ENCODE measurements at regions not wholly inside any gene's neighbourhood (a gene's known extent, or its start where the extent isn't known, plus 50 kb on each side); places are given as distances from the start of the nearest gene placed in this dataset.
"Not testable (repeated sequence)": the region's sequence is repeated elsewhere in the genome, so short reads cannot be mapped to it uniquely, and the experiment has no call there.

DNA sequence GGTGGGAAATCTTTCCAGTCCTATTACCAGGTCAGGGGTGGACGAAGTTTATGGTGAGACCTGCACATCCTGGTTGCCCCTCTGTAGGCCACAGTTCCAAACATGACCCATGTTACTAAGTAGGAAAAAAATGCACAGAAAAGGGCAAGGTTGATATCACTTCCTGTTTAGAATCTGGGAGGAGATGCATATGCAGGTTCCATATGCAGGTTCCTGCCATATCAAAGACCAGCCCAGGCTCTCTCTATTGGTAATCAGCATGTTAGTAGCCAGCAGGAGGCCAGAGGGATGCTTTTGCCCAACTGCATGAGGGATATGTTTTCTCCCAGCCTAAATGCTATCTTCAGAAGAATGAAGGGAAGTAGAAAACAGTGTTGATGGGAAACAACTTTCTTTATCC lies 657.2 kb downstream of the ANKRD50 start:
- Histone ChIP-seq H3K36me3 (ENCODE audit: control insufficient read depth in 2 of 2, insufficient read depth in 2 of 2, low read length in 1 of 2) (no peaks in the 10 kb centered on the region), H3K27me3 (ENCODE audit: control insufficient read depth in 1 of 2, insufficient read depth in 2 of 2, low read length in 2 of 2) (no peaks in the 10 kb centered on the region), H3K9me3 (ENCODE audit: control insufficient read depth in 2 of 2, insufficient read depth in 1 of 2, low read depth in 1 of 2, low read length in 1 of 2) (no peaks in the 10 kb centered on the region), H3K4me3 (ENCODE audit: low read depth in 1 of 2, low read length in 2 of 2) (no peak overlapping the region), H3K4me1 (ENCODE audit: control insufficient read depth in 2 of 2, insufficient read depth in 2 of 2, low read length in 1 of 2) (no peaks in the 10 kb centered on the region), H3K27ac (ENCODE audit: low read depth in 2 of 2, low read length in 1 of 2) (no peak overlapping the region)
- 76 to 84% methylated on average over 1 of the region's 1 CpG for WGBS, 2 donors

- no peak overlapping the region for H3K4me3 ChIP-seq (ENCODE audit: low read depth in 1 of 2, low read length in 2 of 2)
Observed at GRCh38 chr4:124055896-124056295, 656.6 kb downstream of the ANKRD50 start.

DNA sequence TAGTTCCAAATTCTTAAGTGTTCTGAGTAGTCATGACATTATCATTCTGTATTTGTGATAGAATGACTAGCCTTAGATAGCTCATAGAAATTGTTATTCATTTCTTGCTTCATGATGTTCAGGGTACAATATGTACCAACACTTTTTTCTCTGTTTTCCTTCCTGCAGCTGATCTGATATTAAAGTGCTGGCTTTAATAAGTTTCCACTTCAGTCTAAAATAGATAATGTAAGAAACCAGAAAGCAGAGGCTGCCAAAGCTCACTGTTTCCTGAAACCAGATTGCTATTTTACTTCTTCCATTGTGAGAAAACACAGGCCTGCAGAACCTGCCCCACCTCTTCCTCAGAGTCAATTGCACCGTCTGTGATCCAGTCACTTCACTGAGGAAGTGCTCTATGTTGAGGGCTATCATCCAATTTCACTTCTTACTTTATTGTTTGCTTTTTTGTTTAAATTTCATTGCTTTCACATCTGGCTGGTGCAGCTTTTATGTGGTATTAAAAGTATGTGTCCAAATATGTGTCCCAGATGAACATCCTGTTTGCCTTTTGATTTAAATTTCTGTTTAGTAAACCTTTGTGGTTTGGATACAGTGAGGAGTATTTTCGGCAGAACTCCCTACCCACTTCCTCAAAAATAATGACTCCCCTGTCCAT lies 652.1 kb downstream of the ANKRD50 start:
- no peaks in the 10 kb centered on the region for H3K36me3 ChIP-seq (ENCODE audit: control insufficient read depth in 2 of 2, insufficient read depth in 2 of 2, low read length in 1 of 2)
- no peak overlapping the region for H3K4me3 ChIP-seq (ENCODE audit: low read depth in 1 of 2, low read length in 2 of 2)
- H3K9me3 ChIP-seq (ENCODE audit: control insufficient read depth in 2 of 2, insufficient read depth in 1 of 2, low read depth in 1 of 2, low read length in 1 of 2) = no peaks in the 10 kb centered on the region
- WGBS, 2 donors = 23 to 25% methylated on average over 2 of the region's 2 CpGs
- H3K27me3 ChIP-seq (ENCODE audit: control insufficient read depth in 1 of 2, insufficient read depth in 2 of 2, low read length in 2 of 2) = no peaks in the 10 kb centered on the region
- peaks cover 0 to 2% of the 10 kb centered on the region in 2 donors for H3K4me1 ChIP-seq (ENCODE audit: control insufficient read depth in 2 of 2, insufficient read depth in 2 of 2, low read length in 1 of 2)
- peak overlapping the region; percentile 29 to 41 for H3K27ac ChIP-seq (ENCODE audit: low read depth in 2 of 2, low read length in 1 of 2)

More at GRCh38 chr4:124055896-124056295, 656.6 kb downstream of the ANKRD50 start:
- H3K27me3 ChIP-seq (ENCODE audit: control insufficient read depth in 1 of 2, insufficient read depth in 2 of 2, low read length in 2 of 2) = no peaks in the 10 kb centered on the region
- H3K36me3 ChIP-seq (ENCODE audit: control insufficient read depth in 2 of 2, insufficient read depth in 2 of 2, low read length in 1 of 2) = no peaks in the 10 kb centered on the region
- H3K27ac ChIP-seq (ENCODE audit: low read depth in 2 of 2, low read length in 1 of 2) = no peak overlapping the region
- no peaks in the 10 kb centered on the region for H3K4me1 ChIP-seq (ENCODE audit: control insufficient read depth in 2 of 2, insufficient read depth in 2 of 2, low read length in 1 of 2)
- no peaks in the 10 kb centered on the region for H3K9me3 ChIP-seq (ENCODE audit: control insufficient read depth in 2 of 2, insufficient read depth in 1 of 2, low read depth in 1 of 2, low read length in 1 of 2)

DNA sequence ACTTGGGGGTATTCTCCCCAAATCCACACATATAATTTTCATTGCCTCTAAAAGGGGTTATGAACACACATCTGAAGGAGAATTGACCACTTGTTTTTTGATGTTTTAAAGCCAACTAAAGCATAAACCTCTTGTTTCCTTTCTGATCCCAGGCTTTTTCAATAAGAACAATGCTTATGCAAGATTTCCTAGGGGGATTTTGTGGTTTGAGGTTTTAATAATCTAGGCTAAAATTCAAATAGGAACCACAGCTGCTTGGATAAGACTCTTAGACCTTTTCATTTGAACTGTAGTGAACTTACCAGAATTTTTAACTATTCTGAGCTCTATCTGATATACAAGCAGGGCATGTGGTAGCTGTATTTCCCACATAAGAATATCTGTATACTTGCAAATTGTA lies 651.1 kb downstream of the ANKRD50 start:
- Histone ChIP-seq H3K27ac (ENCODE audit: low read depth in 2 of 2, low read length in 1 of 2) (no peak overlapping the region), H3K4me1 (ENCODE audit: control insufficient read depth in 2 of 2, insufficient read depth in 2 of 2, low read length in 1 of 2) (peaks cover 0 to 2% of the 10 kb centered on the region in 2 donors), H3K36me3 (ENCODE audit: control insufficient read depth in 2 of 2, insufficient read depth in 2 of 2, low read length in 1 of 2) (no peaks in the 10 kb centered on the region), H3K27me3 (ENCODE audit: control insufficient read depth in 1 of 2, insufficient read depth in 2 of 2, low read length in 2 of 2) (no peaks in the 10 kb centered on the region), H3K4me3 (ENCODE audit: low read depth in 1 of 2, low read length in 2 of 2) (no peak overlapping the region), H3K9me3 (ENCODE audit: control insufficient read depth in 2 of 2, insufficient read depth in 1 of 2, low read depth in 1 of 2, low read length in 1 of 2) (no peaks in the 10 kb centered on the region)

GRCh38 chr4:124065422-124065821 lies 647.1 kb downstream of the ANKRD50 start:
- no peaks in the 10 kb centered on the region for H3K27me3 ChIP-seq (ENCODE audit: control insufficient read depth in 1 of 2, insufficient read depth in 2 of 2, low read length in 2 of 2)
- H3K27ac ChIP-seq (ENCODE audit: low read depth in 2 of 2, low read length in 1 of 2) = no peak overlapping the region
- H3K4me1 ChIP-seq (ENCODE audit: control insufficient read depth in 2 of 2, insufficient read depth in 2 of 2, low read length in 1 of 2) = peaks cover 0 to 2% of the 10 kb centered on the region in 2 donors
- H3K36me3 ChIP-seq (ENCODE audit: control insufficient read depth in 2 of 2, insufficient read depth in 2 of 2, low read length in 1 of 2) = no peaks in the 10 kb centered on the region
- H3K4me3 ChIP-seq (ENCODE audit: low read depth in 1 of 2, low read length in 2 of 2) = no peak overlapping the region
- H3K9me3 ChIP-seq (ENCODE audit: control insufficient read depth in 2 of 2, insufficient read depth in 1 of 2, low read depth in 1 of 2, low read length in 1 of 2) = no peaks in the 10 kb centered on the region

DNA sequence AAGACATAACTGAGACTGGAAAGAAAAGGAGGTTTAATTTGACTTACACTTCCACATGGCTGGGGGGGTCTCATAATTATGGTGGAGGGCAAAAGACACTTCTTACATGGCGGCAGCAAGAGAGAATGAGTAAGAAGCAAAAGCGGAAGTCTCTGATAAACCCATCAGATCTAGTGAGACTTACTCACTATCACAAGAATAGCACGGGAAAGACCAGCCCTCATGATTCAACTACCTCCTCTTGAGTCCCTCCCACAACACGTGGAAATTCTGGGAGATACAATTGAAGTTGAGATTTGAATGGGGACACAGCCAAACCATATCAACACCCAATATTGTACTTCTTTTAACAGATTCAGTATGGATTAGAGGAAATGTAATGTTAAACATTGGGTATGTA lies 646.6 kb downstream of the ANKRD50 start:
- Histone ChIP-seq H3K36me3 (ENCODE audit: control insufficient read depth in 2 of 2, insufficient read depth in 2 of 2, low read length in 1 of 2) (no peaks in the 10 kb centered on the region), H3K27ac (ENCODE audit: low read depth in 2 of 2, low read length in 1 of 2) (no peak overlapping the region), H3K27me3 (ENCODE audit: control insufficient read depth in 1 of 2, insufficient read depth in 2 of 2, low read length in 2 of 2) (no peaks in the 10 kb centered on the region), H3K9me3 (ENCODE audit: control insufficient read depth in 2 of 2, insufficient read depth in 1 of 2, low read depth in 1 of 2, low read length in 1 of 2) (no peaks in the 10 kb centered on the region), H3K4me3 (ENCODE audit: low read depth in 1 of 2, low read length in 2 of 2) (no peak overlapping the region), H3K4me1 (ENCODE audit: control insufficient read depth in 2 of 2, insufficient read depth in 2 of 2, low read length in 1 of 2) (peaks cover 0 to 2% of the 10 kb centered on the region in 2 donors)
- 84 to 90% methylated on average over 4 of the region's 4 CpGs for whole genome bisulfite sequencing, 2 donors

DNA sequence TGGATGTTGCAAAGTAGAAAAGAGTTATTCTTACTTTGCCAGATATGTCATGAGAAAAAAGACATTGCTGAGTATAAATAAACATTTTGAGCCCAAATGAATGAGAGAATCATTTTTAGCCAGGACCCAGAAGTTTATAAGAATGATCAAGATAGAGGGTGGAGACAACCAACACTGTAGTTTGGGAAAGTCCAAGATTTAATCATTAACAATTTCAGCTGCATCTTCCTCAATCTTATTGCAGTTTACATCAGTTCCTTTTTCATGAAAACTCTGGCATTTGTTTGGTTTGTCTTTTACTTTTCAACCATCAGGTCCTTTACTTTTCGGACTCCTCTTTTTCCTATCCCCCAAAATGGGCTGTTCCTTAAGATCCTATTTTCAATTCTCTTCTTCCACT lies 645.9 kb downstream of the ANKRD50 start:
- no peak overlapping the region for H3K4me3 ChIP-seq (ENCODE audit: low read depth in 1 of 2, low read length in 2 of 2)
- H3K9me3 ChIP-seq (ENCODE audit: control insufficient read depth in 2 of 2, insufficient read depth in 1 of 2, low read depth in 1 of 2, low read length in 1 of 2) = no peaks in the 10 kb centered on the region
- peaks cover 0 to 2% of the 10 kb centered on the region in 2 donors for H3K4me1 ChIP-seq (ENCODE audit: control insufficient read depth in 2 of 2, insufficient read depth in 2 of 2, low read length in 1 of 2)
- H3K27ac ChIP-seq (ENCODE audit: low read depth in 2 of 2, low read length in 1 of 2) = no peak overlapping the region
- WGBS, 2 donors = 83 to 86% methylated on average over 1 of the region's 1 CpG
- no peaks in the 10 kb centered on the region for H3K36me3 ChIP-seq (ENCODE audit: control insufficient read depth in 2 of 2, insufficient read depth in 2 of 2, low read length in 1 of 2)
- no peaks in the 10 kb centered on the region for H3K27me3 ChIP-seq (ENCODE audit: control insufficient read depth in 1 of 2, insufficient read depth in 2 of 2, low read length in 2 of 2)

DNA sequence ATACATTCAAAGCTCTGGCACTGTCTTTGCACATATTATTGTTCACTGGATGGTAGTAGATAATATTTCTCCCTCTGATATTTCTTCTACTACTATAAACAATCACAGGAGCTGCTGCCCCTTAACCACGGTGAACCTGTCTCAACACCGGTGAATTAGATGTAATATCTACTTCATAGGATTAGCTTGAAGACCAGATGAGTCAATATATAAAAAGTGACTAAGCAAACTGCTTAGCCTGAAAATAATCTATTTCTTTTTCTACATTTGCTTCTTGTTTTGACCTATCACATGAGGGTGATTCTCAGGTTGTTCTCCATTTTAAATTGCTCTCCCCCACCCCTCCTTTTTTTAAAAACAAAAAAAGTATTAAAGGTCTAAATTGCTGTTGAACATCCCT lies 645.5 kb downstream of the ANKRD50 start:
- Histone ChIP-seq H3K4me3 (ENCODE audit: low read depth in 1 of 2, low read length in 2 of 2) (no peak overlapping the region), H3K4me1 (ENCODE audit: control insufficient read depth in 2 of 2, insufficient read depth in 2 of 2, low read length in 1 of 2) (peaks cover 0 to 2% of the 10 kb centered on the region in 2 donors), H3K27ac (ENCODE audit: low read depth in 2 of 2, low read length in 1 of 2) (no peak overlapping the region), H3K36me3 (ENCODE audit: control insufficient read depth in 2 of 2, insufficient read depth in 2 of 2, low read length in 1 of 2) (no peaks in the 10 kb centered on the region), H3K27me3 (ENCODE audit: control insufficient read depth in 1 of 2, insufficient read depth in 2 of 2, low read length in 2 of 2) (no peaks in the 10 kb centered on the region), H3K9me3 (ENCODE audit: control insufficient read depth in 2 of 2, insufficient read depth in 1 of 2, low read depth in 1 of 2, low read length in 1 of 2) (no peaks in the 10 kb centered on the region)
- 68 to 83% methylated on average over 2 of the region's 2 CpGs for WGBS, 2 donors

DNA sequence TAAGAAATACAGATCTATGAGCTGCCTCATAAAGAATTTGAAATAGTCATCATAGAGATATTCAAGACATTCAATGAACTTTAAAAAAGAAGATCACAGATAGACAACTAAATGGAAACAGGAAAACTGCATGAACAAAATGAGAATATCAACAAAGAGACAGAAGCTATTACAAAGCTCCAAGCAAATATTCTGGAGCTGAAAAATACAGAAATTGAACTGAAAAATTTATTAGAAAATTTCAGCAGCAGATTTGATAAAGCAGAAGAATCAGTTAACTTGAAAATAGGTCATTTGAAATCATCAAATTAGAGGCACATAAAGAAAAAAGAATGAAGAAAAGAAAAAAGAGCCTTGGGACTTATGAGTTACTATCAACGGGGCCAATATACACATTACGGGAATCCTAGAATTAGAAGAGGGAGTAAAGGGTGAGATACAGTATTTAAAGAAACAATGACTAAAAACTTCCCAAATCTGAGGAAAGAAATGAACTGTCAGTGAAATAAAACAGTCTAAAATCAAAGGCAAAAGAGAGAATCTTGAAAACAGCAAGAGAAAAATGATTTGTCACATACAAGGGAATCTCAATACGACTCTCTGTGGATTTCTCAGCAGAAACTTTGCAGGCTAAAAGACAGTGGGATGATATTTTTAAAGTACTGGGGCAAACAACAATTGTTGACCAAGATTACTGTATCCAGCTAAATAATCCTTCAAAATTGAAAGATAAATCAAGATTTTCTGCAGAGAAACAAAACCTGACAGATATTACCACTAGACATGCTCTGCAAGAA lies 641.6 kb downstream of the ANKRD50 start:
- Histone ChIP-seq H3K4me1 (ENCODE audit: control insufficient read depth in 2 of 2, insufficient read depth in 2 of 2, low read length in 1 of 2) (no peaks in the 10 kb centered on the region), H3K27me3 (ENCODE audit: control insufficient read depth in 1 of 2, insufficient read depth in 2 of 2, low read length in 2 of 2) (no peaks in the 10 kb centered on the region), H3K4me3 (ENCODE audit: low read depth in 1 of 2, low read length in 2 of 2) (no peak overlapping the region), H3K36me3 (ENCODE audit: control insufficient read depth in 2 of 2, insufficient read depth in 2 of 2, low read length in 1 of 2) (no peaks in the 10 kb centered on the region), H3K9me3 (ENCODE audit: control insufficient read depth in 2 of 2, insufficient read depth in 1 of 2, low read depth in 1 of 2, low read length in 1 of 2) (no peaks in the 10 kb centered on the region), H3K27ac (ENCODE audit: low read depth in 2 of 2, low read length in 1 of 2) (no peak overlapping the region)
- WGBS, 2 donors = 92 to 93% methylated on average over 3 of the region's 3 CpGs

GRCh38 chr4:124075276-124075675 lies 637.3 kb downstream of the ANKRD50 start:
- not testable (repeated sequence) for H3K27me3 ChIP-seq (ENCODE audit: control insufficient read depth in 1 of 2, insufficient read depth in 2 of 2, low read length in 2 of 2); H3K27ac ChIP-seq (ENCODE audit: low read depth in 2 of 2, low read length in 1 of 2); H3K36me3 ChIP-seq (ENCODE audit: control insufficient read depth in 2 of 2, insufficient read depth in 2 of 2, low read length in 1 of 2); H3K4me3 ChIP-seq (ENCODE audit: low read depth in 1 of 2, low read length in 2 of 2); H3K4me1 ChIP-seq (ENCODE audit: control insufficient read depth in 2 of 2, insufficient read depth in 2 of 2, low read length in 1 of 2); H3K9me3 ChIP-seq (ENCODE audit: control insufficient read depth in 2 of 2, insufficient read depth in 1 of 2, low read depth in 1 of 2, low read length in 1 of 2)
- whole genome bisulfite sequencing, 2 donors = 74 to 87% methylated on average over 2 of the region's 2 CpGs
